GM19023 (cell line): ENCODE measurements at regions not wholly inside any gene's neighbourhood (a gene's known extent, or its start where the extent isn't known, plus 50 kb on each side); places are given as distances from the start of the nearest gene placed in this dataset.

ENCODE experiments used
- ATAC-seq: cut with Tn5 transposase; IDR thresholded peaks from one replicate; pipeline ENCODE4 v1.9.1; 2021; ENCODE audit warnings: mild to moderate bottlenecking, moderate library complexity; ENCODE audit not compliant: unreplicated experiment

GRCh38 chr7:110592557-110592956, 498.4 kb upstream of the LRRN3 start:
- no peak for ATAC-seq

- no peak for ATAC-seq
Measured at GRCh38 chr7:110593355-110593754, 497.6 kb upstream of the LRRN3 start.

GRCh38 chr7:110595694-110596093, 495.2 kb upstream of the LRRN3 start:
- ATAC-seq: no peak

GRCh38 chr7:110600956-110601355, 490.0 kb upstream of the LRRN3 start:
- no peak for ATAC-seq

- no peak for ATAC-seq
Measured at GRCh38 chr7:110601710-110602109, 489.2 kb upstream of the LRRN3 start.

GRCh38 chr7:110604206-110604605, 486.7 kb upstream of the LRRN3 start:
- ATAC-seq: no peak

GRCh38 chr7:110604885-110605284, 486.0 kb upstream of the LRRN3 start:
- ATAC-seq: no peak

GRCh38 chr7:110607050-110607857, 483.7 kb upstream of the LRRN3 start:
- ATAC-seq: no peak

- ATAC-seq: no peak
Measured at GRCh38 chr7:110609336-110609735, 481.6 kb upstream of the LRRN3 start.

GRCh38 chr7:110612680-110613079, 478.2 kb upstream of the LRRN3 start:
- no peak for ATAC-seq
